RWPE1 (cell line): ENCODE measurements at regions not wholly inside any gene's neighbourhood (a gene's known extent, or its start where the extent isn't known, plus 50 kb on each side); places are given as distances from the start of the nearest gene placed in this dataset.
"Not testable (repeated sequence)": the region's sequence is repeated elsewhere in the genome, so short reads cannot be mapped to it uniquely, and the experiment has no call there.

Experiments used
- CTCF ChIA-PET: fragments of 350-600 bp; sonication (Branson Sonifier 250); formaldehyde crosslinking; extraction: SDS; loops from one replicate; lab custom pipeline; 2021; lab: Yijun Ruan, JAX
- POLR2A ChIA-PET: fragments of 400-600 bp; formaldehyde crosslinking; extraction: SDS; loops from one replicate; lab custom pipeline; 2020; ENCODE audit warnings: antibody characterized with exemption; ENCODE audit not compliant: low non-redundant PET; lab: Yijun Ruan, JAX
- DNase-seq: peaks from one replicate; pipeline ENCODE4 v3.0.0; 2012; ENCODE audit warnings: low spot score
- H3K27ac ChIP-seq: fragments of 450-650 bp; 2 replicates; pipeline ENCODE4 v1.5.1; 2017
- CTCF ChIP-seq: fragments of 450-650 bp; conservative IDR thresholded peaks from 2 replicates; pipeline ENCODE4 v1.5.1; 2017; ENCODE audit warnings: low read depth, mild to moderate bottlenecking

GRCh38 chr3:110684466-110684865 is 387.1 kb upstream of the NECTIN3 start:
- no peak for TF ChIP-seq CTCF
- CTCF ChIA-PET, result no interaction called here
- H3K27ac ChIP-seq, result no peak overlapping the region
- no peak for DNase-seq
- POLR2A ChIA-PET, result no interaction called here

GRCh38 chr3:110685630-110686029 is 386.0 kb upstream of the NECTIN3 start:
- ChIA-PET POLR2A (no interaction called here), CTCF (no interaction called here)
- TF ChIP-seq CTCF, result no peak
- no peak for DNase-seq
- H3K27ac ChIP-seq, result no peak overlapping the region

- ChIA-PET POLR2A (no interaction called here), CTCF (no interaction called here)
- no peak for DNase-seq
- H3K27ac ChIP-seq, result no peak overlapping the region
- no peak for TF ChIP-seq CTCF
Measured at GRCh38 chr3:110686701-110687100, 384.9 kb upstream of the NECTIN3 start.

GRCh38 chr3:110687138-110687537 is 384.5 kb upstream of the NECTIN3 start:
- CTCF ChIA-PET, result no interaction called here
- H3K27ac ChIP-seq, result no peak overlapping the region

GRCh38 chr3:110697961-110698360 is 373.7 kb upstream of the NECTIN3 start:
- ChIA-PET POLR2A (no interaction called here), CTCF (no interaction called here)
- no peak overlapping the region for H3K27ac ChIP-seq
- no peak for TF ChIP-seq CTCF
- DNase-seq, result no peak

More at GRCh38 chr3:110687138-110687537, 384.5 kb upstream of the NECTIN3 start:
- no peak for TF ChIP-seq CTCF
- DNase-seq, result no peak
- POLR2A ChIA-PET, result no interaction called here

GRCh38 chr3:110704332-110704731 is 367.3 kb upstream of the NECTIN3 start:
- DNase-seq, POLR2A ChIA-PET, CTCF ChIA-PET: not testable (repeated sequence)

GRCh38 chr3:110708156-110708555 is 363.5 kb upstream of the NECTIN3 start:
- no peak for DNase-seq
- CTCF ChIA-PET, result no interaction called here
- POLR2A ChIA-PET, result no interaction called here
- H3K27ac ChIP-seq, result no peak overlapping the region
- no peak for TF ChIP-seq CTCF

More at GRCh38 chr3:110704332-110704731, 367.3 kb upstream of the NECTIN3 start:
- H3K27ac ChIP-seq, result not testable (repeated sequence)
